ENCODE measurements at regions not wholly inside any gene's neighbourhood (a gene's known extent, or its start where the extent isn't known, plus 50 kb on each side); places are given as distances from the start of the nearest gene placed in this dataset.

DNA sequence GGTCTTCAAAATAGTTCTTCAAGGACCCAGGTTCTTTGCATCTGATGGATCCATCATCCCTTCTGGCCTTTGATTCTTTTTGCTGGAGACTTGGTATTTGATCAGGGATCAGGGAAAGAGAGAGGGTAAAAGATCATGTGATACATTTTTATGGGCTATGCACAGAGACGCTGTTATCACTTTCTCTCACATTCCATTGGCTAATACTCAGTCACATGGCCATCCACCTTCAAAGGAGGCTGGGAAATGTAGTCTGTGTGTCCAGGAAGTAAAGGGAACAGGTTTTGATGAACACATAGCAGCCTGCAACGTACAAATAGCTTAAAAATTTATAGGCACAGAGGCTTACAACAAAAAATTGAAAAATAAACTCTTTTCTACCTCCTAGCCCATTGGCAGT is 629.6 kb upstream of the FANCL start:
- no peak overlapping the region for H3K27ac ChIP-seq
- TF ChIP-seq, protein P1, sequence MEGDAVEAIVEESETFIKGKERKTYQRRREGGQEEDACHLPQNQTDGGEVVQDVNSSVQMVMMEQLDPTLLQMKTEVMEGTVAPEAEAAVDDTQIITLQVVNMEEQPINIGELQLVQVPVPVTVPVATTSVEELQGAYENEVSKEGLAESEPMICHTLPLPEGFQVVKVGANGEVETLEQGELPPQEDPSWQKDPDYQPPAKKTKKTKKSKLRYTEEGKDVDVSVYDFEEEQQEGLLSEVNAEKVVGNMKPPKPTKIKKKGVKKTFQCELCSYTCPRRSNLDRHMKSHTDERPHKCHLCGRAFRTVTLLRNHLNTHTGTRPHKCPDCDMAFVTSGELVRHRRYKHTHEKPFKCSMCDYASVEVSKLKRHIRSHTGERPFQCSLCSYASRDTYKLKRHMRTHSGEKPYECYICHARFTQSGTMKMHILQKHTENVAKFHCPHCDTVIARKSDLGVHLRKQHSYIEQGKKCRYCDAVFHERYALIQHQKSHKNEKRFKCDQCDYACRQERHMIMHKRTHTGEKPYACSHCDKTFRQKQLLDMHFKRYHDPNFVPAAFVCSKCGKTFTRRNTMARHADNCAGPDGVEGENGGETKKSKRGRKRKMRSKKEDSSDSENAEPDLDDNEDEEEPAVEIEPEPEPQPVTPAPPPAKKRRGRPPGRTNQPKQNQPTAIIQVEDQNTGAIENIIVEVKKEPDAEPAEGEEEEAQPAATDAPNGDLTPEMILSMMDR (IDR thresholded peaks at IDR 0.05): no peak
- H3K4me3 ChIP-seq: no peak overlapping the region
- 39 to 41% (median 39%) methylated on average over 2 of the region's 2 CpGs for WGBS, 3 donors
- intact Hi-C loops (cut with DNase I): no loop called here
- no peaks in the 10 kb centered on the region for H3K36me3 ChIP-seq (ENCODE audit: insufficient read depth in 1 of 2, low read depth in 1 of 2)
- no peaks in the 10 kb centered on the region for H3K9me3 ChIP-seq
- no peak for ATAC-seq
- no peaks in the 10 kb centered on the region for H3K27me3 ChIP-seq (ENCODE audit: insufficient read depth in 3 of 3, low read length in 2 of 3)
- no peaks in the 10 kb centered on the region for H3K4me1 ChIP-seq
- DNase-seq: no peak

DNA sequence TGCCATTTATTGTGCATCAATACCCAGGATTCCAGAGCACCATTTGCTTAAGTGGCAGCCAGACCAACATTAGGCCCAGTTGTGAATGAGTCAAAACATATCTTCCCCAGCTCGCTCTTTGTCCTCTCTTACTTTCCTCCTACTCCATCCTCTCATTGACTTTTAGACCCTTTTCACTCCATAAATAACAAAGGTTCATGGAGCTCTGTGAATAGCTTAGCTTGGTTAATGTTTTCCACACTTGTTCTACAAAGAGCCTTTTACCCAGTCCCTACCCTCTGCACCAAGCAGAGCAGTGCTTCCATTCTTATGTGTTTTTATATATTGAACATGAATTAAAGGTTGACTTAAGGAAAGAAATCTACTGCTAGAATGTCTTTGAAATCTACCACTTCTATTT is 625.8 kb upstream of the FANCL start:
- DNase-seq: no peak
- Histone ChIP-seq H3K27me3 (ENCODE audit: insufficient read depth in 3 of 3, low read length in 2 of 3) (no peaks in the 10 kb centered on the region), H3K36me3 (ENCODE audit: insufficient read depth in 1 of 2, low read depth in 1 of 2) (no peaks in the 10 kb centered on the region), H3K27ac (no peak overlapping the region), H3K4me1 (no peaks in the 10 kb centered on the region), H3K4me3 (no peak overlapping the region), H3K9me3 (no peaks in the 10 kb centered on the region)
- no peak for ATAC-seq
- WGBS, 3 donors: 90 to 93% (median 90%) methylated on average over 1 of the region's 1 CpG
- TF ChIP-seq, protein P1 (IDR thresholded peaks at IDR 0.05): no peak
- intact Hi-C loops (cut with DNase I): no loop called here

DNA sequence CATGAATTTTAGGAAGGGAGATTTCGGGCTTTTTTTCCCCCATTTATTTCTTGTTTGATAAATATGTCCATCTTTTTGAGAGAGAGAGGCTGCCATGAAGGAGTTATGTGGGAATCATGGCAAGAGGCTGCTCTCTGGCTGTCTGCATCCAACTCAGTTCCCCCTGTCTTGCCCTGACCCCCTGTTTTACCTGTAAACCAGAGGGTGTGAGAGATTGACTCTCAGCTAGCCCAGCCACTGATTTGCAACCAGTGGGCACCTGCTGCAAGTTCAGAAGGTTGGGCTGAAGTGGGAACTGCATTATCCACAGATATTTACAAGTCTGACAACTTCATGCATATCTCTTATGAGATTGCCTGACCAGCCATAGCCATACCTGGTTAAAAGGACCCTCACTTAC is 625.4 kb upstream of the FANCL start:
- WGBS, 3 donors: 16 to 58% (median 30%) methylated on average over 1 of the region's 1 CpG
- intact Hi-C loops (cut with DNase I): no loop called here
- H3K36me3 ChIP-seq (ENCODE audit: insufficient read depth in 1 of 2, low read depth in 1 of 2): no peaks in the 10 kb centered on the region
- no peak for DNase-seq
- TF ChIP-seq, protein P1 (IDR thresholded peaks at IDR 0.05): no peak
- no peak for ATAC-seq
- H3K27ac ChIP-seq: no peak overlapping the region
- no peak overlapping the region for H3K4me3 ChIP-seq
- H3K4me1 ChIP-seq: no peaks in the 10 kb centered on the region
- H3K9me3 ChIP-seq: no peaks in the 10 kb centered on the region
- no peaks in the 10 kb centered on the region for H3K27me3 ChIP-seq (ENCODE audit: insufficient read depth in 3 of 3, low read length in 2 of 3)

DNA sequence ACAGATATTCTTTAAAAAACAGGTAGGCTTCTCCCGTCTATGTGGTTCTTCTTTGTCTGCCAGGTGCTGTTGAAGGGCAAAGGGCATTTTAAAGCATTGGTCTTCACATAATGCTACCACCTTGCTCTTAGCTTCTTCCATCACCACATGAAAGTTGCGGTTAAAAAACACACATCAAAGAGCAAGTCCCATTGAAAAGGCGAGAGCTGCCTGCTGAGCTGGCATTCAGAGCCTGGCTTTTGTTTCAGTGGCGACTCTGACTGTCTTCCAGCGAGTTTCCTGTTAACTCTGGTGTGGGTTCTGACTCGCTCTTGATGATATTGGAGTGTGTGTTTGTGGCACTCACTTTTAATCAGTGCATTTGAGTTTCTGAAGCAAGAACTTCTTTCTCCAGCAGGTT is 624.9 kb upstream of the FANCL start:
- Histone ChIP-seq H3K27ac (no peak overlapping the region), H3K4me3 (no peak overlapping the region), H3K27me3 (ENCODE audit: insufficient read depth in 3 of 3, low read length in 2 of 3) (no peaks in the 10 kb centered on the region), H3K9me3 (no peaks in the 10 kb centered on the region), H3K4me1 (no peaks in the 10 kb centered on the region), H3K36me3 (ENCODE audit: insufficient read depth in 1 of 2, low read depth in 1 of 2) (no peaks in the 10 kb centered on the region)
- intact Hi-C loops (cut with DNase I): no loop called here
- ATAC-seq (no peak), DNase-seq (no peak)
- WGBS, 3 donors: 19 to 26% (median 22%) methylated on average over 6 of the region's 6 CpGs
- TF ChIP-seq, protein P1 (IDR thresholded peaks at IDR 0.05): no peak

DNA sequence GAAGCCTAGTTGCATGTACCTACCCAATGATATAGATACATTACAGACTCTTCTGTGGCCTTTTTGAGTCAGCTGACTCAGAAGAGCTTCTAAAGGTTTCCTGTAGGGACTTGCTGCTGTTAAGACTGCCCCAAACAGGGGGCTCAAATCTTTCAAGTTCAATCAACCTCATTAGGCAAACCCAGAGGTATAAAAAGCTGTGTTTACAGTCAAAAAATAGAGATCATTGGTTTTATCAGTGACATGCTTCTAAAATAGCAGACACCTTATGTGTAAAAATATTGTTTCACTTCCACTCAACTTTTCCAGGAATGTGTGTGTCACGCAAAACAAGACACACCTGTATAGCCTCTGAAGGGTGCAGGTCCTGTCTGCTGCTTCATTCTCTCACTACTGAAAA is 624.3 kb upstream of the FANCL start:
- DNase-seq: no peak
- no peak for ATAC-seq
- 81 to 93% (median 89%) methylated on average over 1 of the region's 1 CpG for WGBS, 3 donors
- Histone ChIP-seq H3K9me3 (no peaks in the 10 kb centered on the region), H3K36me3 (ENCODE audit: insufficient read depth in 1 of 2, low read depth in 1 of 2) (no peaks in the 10 kb centered on the region), H3K27ac (no peak overlapping the region), H3K27me3 (ENCODE audit: insufficient read depth in 3 of 3, low read length in 2 of 3) (no peaks in the 10 kb centered on the region), H3K4me3 (no peak overlapping the region), H3K4me1 (no peaks in the 10 kb centered on the region)
- TF ChIP-seq, protein P1 (IDR thresholded peaks at IDR 0.05): no peak
- intact Hi-C loops (cut with DNase I): no loop called here
